Type B pancreatic cell (in vitro differentiated cells): ENCODE measurements at regions not wholly inside any gene's neighbourhood (a gene's known extent, or its start where the extent isn't known, plus 50 kb on each side); places are given as distances from the start of the nearest gene placed in this dataset.
A peak's percentile ranks its signal among the peaks of the same experiment; 100 is the strongest.

Source experiments
- DNase-seq: peaks from one replicate; pipeline ENCODE4 v3.0.0; 2021; ENCODE audit warnings: mixed read lengths; ENCODE audit not compliant: unreplicated experiment; ENCODE audit errors: extremely low spot score
- H3K27ac Mint-ChIP-seq: 2 replicates; pipeline ENCODE4 v1.8.0; 2021; ENCODE audit warnings: mild to moderate bottlenecking, mixed read lengths
- H3K27me3 Mint-ChIP-seq: 2 replicates; pipeline ENCODE4 v1.8.0; 2021; ENCODE audit warnings: mixed read lengths
- H3K36me3 Mint-ChIP-seq: 2 replicates; pipeline ENCODE4 v1.8.0; 2021; ENCODE audit warnings: mixed read lengths
- H3K4me1 Mint-ChIP-seq: one replicate; pipeline ENCODE4 v1.8.0; 2021; ENCODE audit warnings: mixed read lengths; ENCODE audit not compliant: unreplicated experiment
- H3K4me3 Mint-ChIP-seq: 2 replicates; pipeline ENCODE4 v1.8.0; 2021; ENCODE audit warnings: mild to moderate bottlenecking, mixed read lengths
- H3K9me3 Mint-ChIP-seq: 2 replicates; pipeline ENCODE4 v1.8.0; 2021; ENCODE audit warnings: mixed read lengths
- CTCF ChIP-seq: fragments of 200-600 bp; sonication (generic); conservative IDR thresholded peaks from 2 replicates; pipeline ENCODE4 v1.5.0; 2021; ENCODE audit warnings: antibody characterized with exemption, mild to moderate bottlenecking

- no peak for TF ChIP-seq CTCF
- Mint-ChIP-seq H3K27ac (no peak overlapping the region), H3K4me3 (peak overlapping the region; percentile 26), H3K36me3 (peaks cover 3% of the 10 kb centered on the region), H3K27me3 (peaks cover 44% of the 10 kb centered on the region), H3K4me1 (peaks cover 6% of the 10 kb centered on the region), H3K9me3 (peaks cover 5% of the 10 kb centered on the region)
- no peak for DNase-seq
Measured at GRCh38 chr10:104580321-104580720, 60.8 kb upstream of the SORCS3 start.

DNA sequence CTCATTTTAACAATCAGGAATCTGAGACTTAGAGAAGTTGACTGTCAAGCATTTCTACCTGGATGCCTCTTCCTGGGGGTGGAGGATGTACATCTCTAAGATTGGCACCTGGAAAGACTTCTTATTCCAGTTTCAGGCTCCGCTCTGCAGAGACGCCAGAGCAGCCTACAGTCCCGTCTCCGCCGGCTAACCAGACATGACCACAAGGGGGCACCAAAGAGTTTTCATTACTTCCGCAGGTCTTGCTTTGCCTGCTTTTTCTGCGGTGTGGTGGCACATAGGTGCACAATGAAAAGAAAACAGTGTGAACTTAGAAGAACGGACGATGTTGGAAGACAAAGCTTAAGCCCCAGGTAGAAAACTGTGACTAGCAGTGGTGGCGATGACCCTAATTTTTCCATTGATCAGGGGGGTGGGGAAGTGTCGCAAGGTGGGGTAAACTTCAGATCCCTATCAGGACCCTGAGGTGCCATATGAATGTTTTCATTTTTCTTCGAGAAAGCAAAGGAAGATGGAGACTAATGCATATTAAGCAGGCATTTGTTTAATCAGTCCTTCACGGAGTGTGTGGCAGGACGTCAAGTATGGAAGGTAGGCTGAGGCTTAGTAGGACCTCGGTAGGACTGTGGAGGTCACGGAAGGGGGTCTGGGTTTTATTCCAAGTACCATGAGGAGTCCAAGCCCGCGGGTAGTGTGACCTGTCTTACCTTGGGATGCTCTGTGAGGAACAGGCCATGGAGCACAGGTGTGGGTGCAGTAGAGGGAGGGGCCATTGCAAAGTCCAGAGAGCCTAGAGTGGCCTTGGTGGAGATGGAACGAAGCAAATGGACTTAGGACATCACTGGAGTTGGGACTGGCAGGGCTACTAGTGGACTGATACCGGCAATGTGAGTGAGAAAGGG lies 60.1 kb upstream of the SORCS3 start:
- Mint-ChIP-seq H3K4me1 (peaks cover 6% of the 10 kb centered on the region), H3K9me3 (peaks cover 5% of the 10 kb centered on the region), H3K4me3 (peak overlapping the region; percentile 27), H3K27me3 (peaks cover 47% of the 10 kb centered on the region), H3K36me3 (peaks cover 3% of the 10 kb centered on the region), H3K27ac (no peak overlapping the region)
- TF ChIP-seq CTCF, result peak; percentile 91
- peak; percentile 83 for DNase-seq

GRCh38 chr10:104581884-104582601 lies 59.0 kb upstream of the SORCS3 start:
- peaks cover 5% of the 10 kb centered on the region for H3K9me3 Mint-ChIP-seq
- H3K4me1 Mint-ChIP-seq, result peaks cover 6% of the 10 kb centered on the region
- TF ChIP-seq CTCF, result no peak
- peaks cover 43% of the 10 kb centered on the region for H3K27me3 Mint-ChIP-seq
- DNase-seq, result no peak
- H3K27ac Mint-ChIP-seq, result no peak overlapping the region
- H3K4me3 Mint-ChIP-seq, result no peak overlapping the region
- peaks cover 3% of the 10 kb centered on the region for H3K36me3 Mint-ChIP-seq

GRCh38 chr10:104582602-104582951 lies 58.5 kb upstream of the SORCS3 start:
- Mint-ChIP-seq H3K36me3 (peaks cover 3% of the 10 kb centered on the region), H3K27me3 (peaks cover 43% of the 10 kb centered on the region), H3K4me1 (peaks cover 6% of the 10 kb centered on the region), H3K9me3 (peaks cover 5% of the 10 kb centered on the region), H3K27ac (no peak overlapping the region), H3K4me3 (no peak overlapping the region)
- no peak for DNase-seq
- no peak for TF ChIP-seq CTCF

DNA sequence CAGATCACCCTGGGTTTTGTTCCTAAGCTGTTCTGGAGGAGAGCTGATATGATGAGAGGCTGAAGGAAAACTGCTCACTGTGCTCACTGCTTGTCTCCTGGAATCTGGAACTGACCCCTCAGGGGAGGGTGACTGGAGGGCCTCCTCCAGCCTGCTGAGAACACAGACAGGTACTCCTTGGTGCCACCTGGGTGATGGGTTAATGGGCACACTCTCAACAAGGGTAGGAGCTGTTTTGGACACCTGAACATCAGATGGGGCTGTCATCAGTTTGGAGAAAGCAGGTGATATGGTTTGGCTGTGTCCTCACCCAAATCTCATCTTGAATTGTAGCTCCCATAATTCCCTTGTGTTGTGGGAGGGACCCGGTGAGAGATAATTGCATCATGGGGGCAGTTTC lies 58.1 kb upstream of the SORCS3 start:
- Mint-ChIP-seq H3K9me3 (peaks cover 5% of the 10 kb centered on the region), H3K27ac (no peak overlapping the region), H3K27me3 (peaks cover 43% of the 10 kb centered on the region), H3K36me3 (peaks cover 3% of the 10 kb centered on the region), H3K4me3 (no peak overlapping the region), H3K4me1 (peaks cover 6% of the 10 kb centered on the region)
- no peak for DNase-seq
- no peak for TF ChIP-seq CTCF
